Stimulated activated CD4-positive, alpha-beta T cell treated with anti-CD3 and anti-CD28 coated beads, Interleukin-4, amount 100 ng/mL, for 1 hour (primary cell): ENCODE measurements at regions not wholly inside any gene's neighbourhood (a gene's known extent, or its start where the extent isn't known, plus 50 kb on each side); places are given as distances from the start of the nearest gene placed in this dataset.

Experiments
- DNase-seq: peaks from one replicate; pipeline ENCODE4 v3.0.0-alpha.2; 2020

DNA sequence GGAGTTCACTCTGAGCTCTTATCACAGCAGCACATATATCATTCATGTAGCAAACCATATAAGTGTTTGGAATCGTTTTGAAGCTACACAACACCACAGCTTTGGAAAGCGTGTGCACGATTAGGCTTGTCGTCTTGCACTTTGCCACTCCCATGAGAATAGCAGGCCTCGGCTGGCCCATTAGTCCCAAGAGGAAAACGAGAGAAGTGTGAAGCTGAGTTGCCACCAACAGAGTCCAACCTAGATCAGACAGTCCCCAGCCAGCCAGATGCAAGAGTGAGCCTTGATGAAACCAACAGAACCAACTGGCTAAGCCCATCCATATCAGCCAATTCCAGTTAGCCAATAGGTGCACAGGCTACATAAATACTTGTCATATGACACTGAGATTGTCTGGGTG, 238.4 kb downstream of the C1orf94 start:
- no peak for DNase-seq

DNA sequence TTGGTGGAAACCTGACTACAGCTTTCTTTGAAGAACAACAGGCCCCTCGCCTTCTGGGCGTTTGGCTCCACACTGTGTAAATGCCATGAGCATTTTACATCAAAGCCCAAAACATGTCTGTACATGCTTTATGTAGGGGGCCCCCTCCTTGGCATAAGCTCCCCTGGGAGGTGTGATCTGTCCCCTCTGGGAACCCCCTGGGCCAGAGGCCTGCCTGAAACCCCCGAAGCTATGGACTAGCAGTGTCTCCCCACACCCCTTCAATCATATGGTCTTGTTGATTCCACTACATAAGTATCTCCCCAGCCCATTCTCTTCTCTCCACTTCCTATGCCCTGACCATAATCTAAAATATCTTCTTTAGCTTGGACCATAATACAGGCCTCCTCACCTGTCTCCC, 241.5 kb downstream of the C1orf94 start:
- DNase-seq: no peak

DNA sequence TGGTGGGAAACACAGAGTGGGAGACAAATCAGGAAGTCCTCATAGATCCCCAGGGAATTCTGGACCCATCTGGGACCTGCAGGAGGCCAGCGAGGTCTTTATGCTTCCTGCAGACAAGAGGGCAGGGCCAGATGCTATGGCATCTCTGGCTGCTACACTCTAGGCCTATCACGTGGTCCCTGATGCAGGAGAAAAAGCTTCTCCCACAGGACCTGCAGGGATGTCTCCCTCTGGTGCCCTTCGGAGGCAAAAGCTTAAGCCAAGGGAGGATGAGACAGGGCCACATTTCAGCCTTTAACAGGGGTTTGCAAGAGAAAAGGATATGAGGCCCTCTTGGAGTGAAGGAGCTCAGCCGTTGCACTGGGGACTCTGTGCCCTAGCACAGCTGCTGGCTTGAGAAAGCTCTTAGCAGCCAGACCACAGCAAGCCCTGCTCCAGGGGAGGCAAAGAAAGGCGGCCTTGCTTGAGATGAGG, 243.0 kb downstream of the C1orf94 start:
- DNase-seq: no peak

DNA sequence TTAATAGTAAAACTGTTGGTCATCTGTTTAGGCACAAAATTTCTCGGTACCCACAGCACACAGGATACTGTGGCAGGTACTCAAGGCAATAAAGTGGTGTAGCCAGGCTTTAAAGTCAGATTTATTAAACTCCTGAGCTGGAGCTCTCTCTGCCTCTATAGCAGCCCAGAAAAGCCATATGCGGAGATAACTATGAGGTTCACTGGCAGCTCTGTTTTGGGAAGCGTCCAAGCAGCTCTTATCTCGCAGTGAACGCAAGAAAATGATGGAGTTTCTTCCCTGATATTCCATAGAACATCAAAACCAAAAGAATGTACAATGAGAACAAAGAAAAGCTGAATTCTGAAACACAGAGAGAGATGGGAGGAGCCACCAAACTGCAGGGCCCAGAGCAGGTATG, 248.3 kb downstream of the C1orf94 start:
- no peak for DNase-seq

DNA sequence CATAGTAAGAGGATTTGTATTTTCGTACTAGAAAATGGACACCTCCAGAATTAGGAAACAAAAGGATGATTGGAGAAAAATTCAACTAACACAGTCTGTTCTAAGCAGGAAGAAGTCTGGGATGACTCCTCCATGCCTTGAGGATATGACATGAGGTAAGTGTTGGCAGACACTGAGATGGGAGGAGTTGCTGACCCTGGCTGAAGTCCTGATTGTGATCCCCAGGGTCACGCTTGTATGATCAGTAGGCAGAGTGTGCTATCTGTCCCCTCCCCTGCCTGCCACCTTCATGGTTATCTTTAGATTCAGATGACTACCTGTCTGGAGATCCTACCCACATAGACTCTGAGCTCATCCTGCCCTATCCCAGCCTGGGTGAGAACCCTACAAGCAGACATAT, 249.1 kb downstream of the C1orf94 start:
- no peak for DNase-seq

DNA sequence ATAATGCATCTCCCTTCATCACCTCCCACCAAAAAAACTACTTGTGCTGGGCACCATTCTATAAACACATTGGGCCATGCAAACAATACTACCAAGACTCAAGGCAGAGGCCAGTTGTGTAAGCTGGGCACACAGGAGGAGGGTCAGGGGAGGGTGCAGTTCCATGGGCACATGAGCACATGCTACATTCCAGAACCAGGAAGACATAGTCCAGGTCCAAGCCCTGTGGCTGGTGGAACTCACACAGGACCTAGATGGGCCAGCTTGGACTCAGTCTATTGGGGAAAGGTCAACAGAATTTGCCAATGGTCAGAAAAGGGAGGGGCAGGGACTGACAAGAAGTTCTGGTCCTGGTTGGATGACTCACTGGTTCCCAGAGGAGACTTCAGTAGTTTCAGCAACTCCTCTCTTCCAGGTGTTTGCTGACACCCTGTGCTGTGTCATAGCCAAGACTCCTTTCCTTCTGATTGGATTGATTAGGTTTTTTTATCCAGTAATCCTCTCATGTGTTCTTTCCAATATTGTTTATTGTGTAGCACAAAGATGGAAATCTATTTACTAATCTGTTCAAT, 249.7 kb downstream of the C1orf94 start:
- no peak for DNase-seq

DNA sequence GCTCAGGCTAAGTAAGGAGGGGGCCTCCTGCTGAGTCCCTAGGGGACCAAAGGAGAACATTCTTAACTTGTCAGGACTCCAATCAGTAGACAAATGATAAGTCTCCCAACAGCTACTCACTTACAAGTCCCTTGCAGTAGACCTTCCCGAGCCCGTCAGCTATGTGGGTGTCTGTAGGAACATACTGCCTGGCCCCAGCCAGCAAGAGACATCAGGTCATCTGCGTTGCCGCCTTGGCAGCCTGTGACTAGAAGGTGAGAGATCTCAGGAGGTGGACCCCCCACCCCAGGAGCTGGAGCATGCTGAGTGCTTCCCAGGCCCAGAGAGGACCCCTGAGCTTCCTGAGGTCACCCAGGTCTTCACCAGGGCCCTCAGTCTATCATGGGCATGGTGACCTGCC, 250.5 kb downstream of the C1orf94 start:
- no peak for DNase-seq

DNA sequence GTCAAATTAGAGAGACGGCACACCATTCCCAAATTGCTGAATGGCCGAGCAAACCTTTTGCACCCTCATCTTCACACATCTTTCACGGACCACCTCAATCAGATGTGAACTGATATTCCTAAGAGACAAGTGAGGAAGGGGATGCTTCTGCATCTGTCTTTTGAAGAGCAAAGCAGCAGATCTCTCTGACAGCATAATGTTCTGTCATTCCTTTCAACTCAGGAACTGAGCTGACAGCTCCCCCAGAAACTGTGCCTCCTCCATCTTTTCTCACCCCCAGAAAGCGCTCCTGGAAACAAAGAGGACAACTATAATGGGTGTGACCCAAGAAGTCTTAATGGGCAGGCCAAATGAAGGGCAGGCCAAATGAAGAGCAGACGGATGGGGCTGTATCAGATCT, 256.4 kb downstream of the C1orf94 start:
- no peak for DNase-seq

DNA sequence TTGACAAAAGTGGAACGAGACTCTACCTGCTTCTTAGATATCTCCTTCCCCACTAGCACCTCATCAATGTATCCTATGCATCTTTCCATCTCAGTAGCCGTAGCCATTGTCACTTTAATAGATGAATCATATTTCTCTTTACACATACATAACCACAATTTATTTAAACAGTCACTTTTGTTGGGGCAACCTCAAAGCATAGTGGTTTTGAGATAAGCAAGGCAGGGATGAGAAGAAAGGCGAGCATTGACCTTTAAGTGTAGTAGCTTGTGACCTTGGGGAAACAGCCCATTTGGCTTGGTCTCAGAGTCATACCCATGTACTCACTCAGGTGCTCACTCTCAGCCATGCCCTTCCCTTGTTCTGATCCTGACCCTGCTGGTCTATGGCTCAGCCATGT, 260.1 kb downstream of the C1orf94 start:
- no peak for DNase-seq

DNA sequence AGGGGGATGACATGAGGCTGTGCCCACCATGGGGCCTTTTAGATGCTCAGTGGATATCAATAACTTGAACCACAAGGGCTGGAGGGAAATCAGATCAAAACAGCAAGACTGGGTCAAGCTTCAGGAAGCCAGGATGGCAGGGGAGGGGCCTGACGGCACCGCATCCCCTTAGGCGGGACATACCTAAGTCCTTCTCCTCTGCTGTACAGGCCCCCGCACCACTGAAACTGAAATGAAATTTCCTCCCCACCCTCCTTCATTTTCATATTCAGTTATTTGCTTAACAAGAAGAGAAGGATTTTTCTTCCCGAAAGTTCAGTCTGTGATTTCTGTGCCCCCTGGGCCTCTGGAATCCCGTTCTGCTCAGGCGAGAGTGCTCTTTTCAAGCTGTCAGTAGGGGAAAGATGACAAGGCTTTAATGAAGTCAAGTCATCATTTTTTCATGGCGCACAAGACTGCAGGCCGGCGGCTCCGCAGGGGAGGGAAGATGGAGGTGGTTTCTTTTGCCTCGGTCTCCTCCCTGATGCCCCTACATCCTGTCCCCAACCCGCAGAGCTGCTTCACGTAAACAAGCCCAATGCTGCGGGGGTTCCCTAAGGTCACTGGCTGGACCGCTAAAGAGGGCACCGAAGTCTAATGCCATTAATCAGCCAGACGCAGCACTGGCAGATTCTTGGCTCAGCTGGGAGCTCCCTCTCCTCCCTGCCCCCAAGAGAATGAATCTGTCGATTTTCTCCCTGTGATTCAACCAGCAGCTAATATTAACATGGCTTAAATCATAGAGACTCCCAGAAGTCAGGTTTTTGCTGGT, 264.8 kb downstream of the C1orf94 start:
- no peak for DNase-seq

DNA sequence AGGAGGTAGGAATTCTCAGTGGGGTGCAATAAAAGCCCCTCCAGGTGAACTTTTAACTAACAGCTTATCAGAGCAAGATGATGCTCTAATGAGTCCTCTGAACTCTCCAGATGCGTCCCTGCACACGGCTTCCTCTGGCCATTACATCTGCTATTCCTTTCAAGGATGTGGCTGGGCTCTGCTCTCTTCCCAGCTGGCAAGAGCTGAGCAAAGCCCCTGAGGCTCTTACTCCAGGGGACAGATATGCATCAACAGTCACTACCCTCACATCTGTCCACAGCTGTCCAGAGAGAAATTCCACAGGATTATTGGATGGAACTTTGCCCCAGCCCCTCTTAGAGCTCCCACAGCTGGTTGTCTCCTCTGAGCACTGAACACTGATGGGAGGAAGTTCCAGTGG, 267.8 kb downstream of the C1orf94 start:
- no peak for DNase-seq

DNA sequence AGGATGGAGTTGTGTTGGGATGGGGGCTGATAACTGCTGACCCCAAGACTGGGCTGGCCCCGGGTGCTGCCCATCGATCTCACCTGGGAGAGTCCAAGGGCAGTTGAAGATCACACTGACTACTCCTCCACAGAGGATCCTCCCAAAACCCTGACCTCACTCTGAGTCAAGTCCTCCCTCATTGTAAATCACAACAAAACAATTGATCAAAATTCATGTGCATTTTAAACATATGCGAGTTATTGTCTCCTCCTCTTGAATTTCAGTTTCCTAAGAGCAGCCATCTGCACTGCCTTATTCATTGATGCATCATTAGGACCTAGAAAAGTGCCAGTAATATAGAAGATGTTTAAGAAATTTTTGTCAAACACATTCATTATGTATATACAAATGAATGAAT, 273.6 kb downstream of the C1orf94 start:
- DNase-seq: no peak

DNA sequence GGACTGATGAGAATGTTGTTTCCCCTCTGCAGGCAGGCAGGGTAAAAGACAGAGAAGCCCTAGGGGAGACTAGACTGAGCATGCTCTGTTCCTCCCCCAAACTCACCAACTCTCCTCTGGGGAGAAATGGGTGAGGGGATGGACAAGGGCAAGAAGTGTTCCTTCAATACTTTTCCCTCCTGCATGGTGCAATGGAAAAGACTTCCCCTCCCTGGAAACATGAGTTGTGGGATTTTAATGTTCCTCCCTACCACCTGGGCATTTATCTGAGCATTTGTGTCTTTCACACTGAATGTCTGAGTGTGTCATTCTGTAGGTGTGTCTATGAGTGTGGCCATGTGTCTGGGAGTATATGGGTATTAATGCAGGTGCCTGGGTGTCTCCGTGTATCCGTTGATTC, 275.7 kb downstream of the C1orf94 start:
- no peak for DNase-seq

DNA sequence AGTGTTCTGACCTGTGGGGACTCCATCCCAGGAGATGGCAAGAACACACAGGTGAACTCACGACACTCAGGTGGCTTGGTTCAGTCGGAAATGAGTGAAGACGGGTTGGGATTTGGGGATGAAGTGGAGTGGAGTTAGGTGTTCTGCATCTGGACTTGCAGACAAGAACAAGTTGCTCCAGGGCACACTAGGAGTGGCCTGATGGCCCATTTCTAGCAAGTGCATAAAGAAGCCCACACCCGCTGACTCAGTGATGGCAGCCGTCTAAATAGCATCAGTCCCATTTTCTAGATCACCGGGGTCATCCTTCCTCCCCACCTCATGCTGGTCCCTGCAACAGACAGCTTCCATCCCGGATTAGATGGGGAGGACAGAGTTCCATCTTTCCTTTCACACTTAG, 278.4 kb downstream of the C1orf94 start:
- no peak for DNase-seq

DNA sequence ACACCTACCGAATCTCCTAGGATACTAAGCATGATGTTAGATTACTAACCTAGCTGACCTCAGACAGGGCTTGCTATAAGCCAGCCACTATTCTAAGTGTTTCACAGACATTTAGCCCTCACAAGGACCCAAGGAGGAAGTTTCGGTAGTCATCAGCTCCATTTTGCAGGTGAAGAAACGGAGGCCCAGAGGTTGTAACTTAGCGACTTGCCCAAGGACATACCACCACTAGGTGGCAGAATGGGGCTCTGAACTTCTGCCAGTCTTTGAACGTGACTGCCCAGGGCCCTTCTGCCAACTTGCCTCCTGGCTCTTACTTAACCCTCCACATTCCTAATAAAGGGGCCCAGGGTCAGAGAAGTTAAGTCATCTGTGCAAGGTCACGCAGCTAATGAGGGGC, 283.5 kb downstream of the C1orf94 start:
- DNase-seq: peak; percentile 27

DNA sequence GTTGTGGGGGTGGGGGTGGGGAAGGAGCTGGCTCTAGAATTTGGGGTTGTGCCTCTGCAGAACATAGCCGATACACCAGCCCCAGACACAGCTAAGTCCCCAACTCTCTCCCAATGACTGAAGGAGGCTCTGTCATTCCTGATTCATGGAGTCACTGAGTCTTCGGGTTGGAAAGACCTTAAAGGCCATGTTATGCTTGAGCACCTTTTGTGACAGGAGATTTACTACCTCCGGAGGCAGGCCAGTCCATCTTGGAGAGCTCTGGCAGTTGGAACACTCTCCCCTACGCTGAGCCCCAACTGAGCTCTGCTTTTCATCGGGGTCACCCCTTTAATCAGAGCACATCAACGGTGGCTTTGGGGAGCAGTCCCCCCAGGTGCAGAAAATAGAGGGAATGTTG, 284.4 kb upstream of the GJB5 start:
- DNase-seq: no peak

DNA sequence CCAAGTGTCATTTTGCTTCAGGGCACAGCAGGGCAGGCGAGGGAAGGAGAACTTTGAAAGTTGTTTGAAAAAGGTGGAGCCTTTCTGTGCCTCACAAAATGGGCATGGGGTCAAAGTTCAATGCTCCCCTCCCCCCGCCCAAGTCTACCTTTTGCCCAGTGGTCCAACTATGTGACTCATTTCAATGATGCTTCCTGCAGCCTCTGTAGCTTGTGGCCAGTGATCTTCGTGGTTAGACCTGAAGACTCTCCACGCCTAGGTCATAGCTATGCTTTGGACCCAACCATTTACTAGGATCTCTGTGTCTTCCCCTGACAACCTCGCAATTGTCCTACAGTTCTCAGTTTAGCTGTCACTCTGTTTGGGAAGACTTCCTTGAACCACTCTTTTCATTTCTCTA, 280.3 kb upstream of the GJB5 start:
- DNase-seq: no peak

DNA sequence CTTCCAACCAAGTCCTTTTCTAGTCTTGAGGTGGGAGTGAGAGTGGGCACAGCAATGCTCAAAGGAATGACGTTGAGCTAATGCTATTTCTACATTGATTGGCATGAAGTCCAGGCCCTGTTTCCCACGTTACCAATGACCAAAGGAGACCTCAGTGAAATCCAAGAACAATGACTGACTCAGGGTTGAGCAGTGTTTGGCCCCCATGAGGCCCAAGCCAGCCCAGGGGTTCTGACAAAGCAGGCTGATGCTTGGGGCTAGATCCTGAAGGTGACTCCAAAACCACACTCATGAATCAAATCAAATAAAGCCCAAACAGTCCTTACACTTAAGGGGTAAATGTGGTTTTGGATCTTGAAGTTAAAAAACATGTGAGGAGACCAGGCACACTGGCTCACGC, 278.5 kb upstream of the GJB5 start:
- no peak for DNase-seq

DNA sequence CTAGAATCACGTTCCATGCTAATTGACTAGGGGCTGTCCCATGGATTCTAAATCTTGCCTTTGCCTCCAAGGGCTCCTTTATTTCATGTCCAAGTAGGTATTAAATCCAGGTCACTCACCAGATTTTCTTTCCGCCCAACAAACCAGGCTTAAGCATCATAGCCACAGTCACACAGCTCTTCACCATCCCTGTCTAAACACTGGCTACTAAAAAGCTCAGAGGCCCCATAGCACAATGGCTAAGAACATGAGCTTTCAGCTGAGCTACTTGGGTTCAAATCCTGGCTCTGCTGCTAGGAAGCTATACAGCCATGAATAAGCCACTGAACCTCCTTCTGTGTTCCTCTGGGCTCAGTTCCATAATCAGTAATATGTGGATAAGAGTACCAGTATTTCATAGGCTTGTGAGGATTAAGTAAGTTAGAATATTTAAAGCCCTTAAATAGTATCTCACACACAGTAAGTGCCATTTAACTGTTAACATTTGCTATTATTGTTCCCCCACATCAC, 277.2 kb upstream of the GJB5 start:
- DNase-seq: no peak

DNA sequence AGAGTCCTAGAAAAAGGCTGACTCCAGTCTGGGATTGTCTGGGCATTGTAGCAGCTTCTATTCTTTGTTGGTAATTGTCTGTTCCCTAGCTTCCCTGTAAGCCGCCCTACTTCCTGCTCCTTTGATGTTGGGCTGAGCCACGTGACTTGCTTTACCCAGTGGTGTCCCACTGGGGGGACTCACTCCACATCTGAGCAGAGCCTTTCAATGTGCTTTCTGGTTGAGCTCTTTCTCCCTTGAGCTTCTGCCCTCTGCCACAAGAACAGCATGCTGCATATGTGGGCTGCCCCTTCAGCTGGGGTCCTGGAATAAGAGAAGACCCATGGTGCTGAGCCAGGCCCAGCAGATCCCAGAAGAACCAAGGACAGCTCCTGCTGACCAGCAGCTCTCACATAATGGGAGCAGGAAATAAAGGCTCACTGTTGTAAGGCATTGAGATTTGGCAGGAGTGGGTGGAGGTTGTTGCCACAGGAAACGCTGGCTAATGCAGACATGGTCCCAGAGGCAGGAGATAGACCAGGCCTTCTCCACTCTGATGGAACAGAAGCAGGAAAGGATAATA, 276.3 kb upstream of the GJB5 start:
- DNase-seq: no peak

DNA sequence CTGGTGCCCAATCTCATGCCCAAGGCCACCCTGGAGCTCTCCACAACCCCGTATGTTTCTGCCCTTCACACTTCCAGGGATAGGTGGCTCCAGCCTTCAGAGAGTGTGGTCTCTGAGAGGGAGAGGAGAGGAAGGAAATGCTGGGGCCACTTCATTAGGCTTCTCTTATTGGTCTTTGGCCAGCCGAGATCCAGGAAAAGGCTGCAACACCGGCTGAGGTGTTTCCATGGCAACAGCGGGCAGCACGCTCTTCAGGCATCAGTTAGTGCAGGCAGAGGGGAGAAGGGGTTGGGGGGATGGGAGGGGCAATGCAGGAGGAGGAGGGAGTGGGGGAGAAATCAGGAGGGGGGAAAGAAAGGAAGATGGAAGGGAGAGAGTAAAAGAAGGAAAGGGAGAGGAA, 275.1 kb upstream of the GJB5 start:
- no peak for DNase-seq

DNA sequence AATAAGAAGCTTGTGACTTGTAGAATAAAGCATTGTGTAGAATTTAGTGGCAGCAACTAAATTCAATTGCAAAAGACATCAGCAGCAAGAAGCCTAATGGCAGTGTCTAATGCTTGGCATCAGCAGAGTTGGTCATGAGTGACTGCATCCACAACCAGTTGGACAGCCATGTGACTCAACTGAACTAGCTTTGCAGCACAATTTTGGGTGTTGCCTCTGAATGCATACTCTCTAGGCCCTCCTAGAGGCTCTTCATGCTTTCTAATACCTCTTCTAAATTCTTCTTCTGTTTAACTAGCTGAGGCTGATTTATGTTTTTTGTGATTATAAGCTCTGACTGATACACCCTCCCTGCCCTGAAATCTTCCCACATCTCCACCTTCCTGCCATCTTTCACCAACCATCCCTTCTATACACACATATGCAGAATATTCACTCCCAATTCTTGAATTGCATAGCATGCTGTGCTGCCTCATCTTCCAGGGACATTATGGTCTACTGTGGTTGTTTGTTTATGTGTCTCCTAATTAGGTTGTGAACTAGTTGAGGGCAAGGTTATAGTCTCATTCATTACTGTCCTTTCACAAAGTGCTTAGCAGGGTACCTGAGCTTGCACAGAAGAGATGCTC, 266.7 kb upstream of the GJB5 start:
- DNase-seq: no peak

DNA sequence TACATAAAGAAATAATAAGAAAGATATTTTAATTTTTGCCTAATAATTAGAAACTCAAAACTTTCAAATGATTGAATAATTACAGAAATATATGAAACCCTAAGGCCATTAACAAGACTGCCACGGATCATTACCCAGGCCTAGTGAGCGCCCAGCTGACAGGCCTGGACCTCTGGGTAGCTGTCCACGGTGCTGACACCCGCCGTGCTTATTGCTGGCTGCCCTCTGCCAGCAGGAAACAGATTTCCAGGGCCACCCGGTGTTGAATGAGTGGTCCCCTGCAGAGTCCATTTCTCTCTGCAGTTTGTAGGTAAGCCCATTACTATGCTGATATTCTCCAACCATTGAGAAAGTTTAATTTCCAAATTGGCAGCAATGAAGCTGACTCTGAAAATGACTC, 254.4 kb upstream of the GJB5 start:
- DNase-seq: peak; percentile 3

DNA sequence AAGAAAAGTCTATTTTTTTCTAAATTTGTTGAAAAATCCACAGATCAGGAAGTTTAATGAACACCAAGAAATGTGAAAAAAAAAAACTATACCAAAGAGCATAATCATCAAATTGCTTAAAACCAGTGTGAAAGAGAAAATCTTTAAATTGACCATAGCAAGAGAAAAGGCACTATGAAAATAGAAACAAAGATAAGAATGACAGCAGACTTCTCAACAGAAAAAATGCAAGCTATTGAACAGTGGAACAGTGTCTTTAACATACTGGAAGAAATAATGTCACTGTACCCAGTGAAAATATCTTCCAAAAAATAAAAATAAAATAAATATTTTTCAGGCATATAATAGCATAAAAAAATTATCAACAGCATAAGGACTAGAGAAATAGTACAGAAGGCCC, 243.0 kb upstream of the GJB5 start:
- DNase-seq: no peak
